IMR-90 (cell line): ENCODE measurements at regions not wholly inside any gene's neighbourhood (a gene's known extent, or its start where the extent isn't known, plus 50 kb on each side); places are given as distances from the start of the nearest gene placed in this dataset.

ENCODE experiments used
- ATAC-seq: fragments of 200-7000 bp; cut with Tn5 transposase; 2 replicates; pipeline ENCODE4 v1.9.1; 2020; ENCODE audit warnings: low read depth, mild to moderate bottlenecking, moderate library complexity
- BruUV-seq: library from RNA; stranded (reverse); fragments of 400-500 nt; replicated peaks from 2 replicates; lab custom pipeline; 2021; lab: Mats Ljungman, UMichigan
- CTCF ChIA-PET: fragments of 300-600 bp; formaldehyde crosslinking; extraction: SDS; loops from one replicate; lab custom pipeline; 2021; ENCODE audit warnings: antibody characterized with exemption; lab: Yijun Ruan, JAX
- POLR2A ChIA-PET: fragments of 300-600 bp; sonication (Branson Sonifier 250); formaldehyde crosslinking; loops from one replicate; lab custom pipeline; 2022; ENCODE audit warnings: antibody characterized with exemption; ENCODE audit not compliant: unreplicated experiment; lab: Charles Lee
- DNase-seq: peaks from one replicate; pipeline ENCODE4 v3.0.0; 2013
- H2AFZ ChIP-seq: replicated peaks from 2 replicates; pipeline ENCODE3; 2013; ENCODE audit warnings: low read length, mild to moderate bottlenecking; ENCODE audit not compliant: poor library complexity
- H2AK5ac ChIP-seq: 2 replicates; pipeline ENCODE4 v1.6.1; 2013; ENCODE audit warnings: low read depth, low read length, inconsistent platforms
- H2AK9ac ChIP-seq: replicated peaks from 2 replicates; pipeline ENCODE3; 2013; ENCODE audit warnings: mild to moderate bottlenecking, low read depth, low read length, moderate library complexity; ENCODE audit not compliant: poor library complexity
- H2BK120ac ChIP-seq: 2 replicates; pipeline ENCODE4 v1.6.1; 2013; ENCODE audit warnings: low read depth, low read length, inconsistent platforms
- H2BK15ac ChIP-seq: 3 replicates; pipeline ENCODE4 v1.6.1; 2013; ENCODE audit warnings: low read depth, low read length, inconsistent platforms
- H2BK20ac ChIP-seq: 2 replicates; pipeline ENCODE4 v1.6.1; 2013; ENCODE audit warnings: low read depth, mild to moderate bottlenecking, inconsistent platforms, low read length, moderate library complexity
- H2BK5ac ChIP-seq: 2 replicates; pipeline ENCODE4 v1.6.1; 2013; ENCODE audit warnings: mild to moderate bottlenecking, low read depth, low read length, inconsistent platforms; ENCODE audit not compliant: poor library complexity, severe bottlenecking
- H3K14ac ChIP-seq: replicated peaks from 2 replicates; pipeline ENCODE4 v1.6.1; 2013; ENCODE audit warnings: low read depth, low read length, inconsistent platforms
- H3K18ac ChIP-seq: 2 replicates; pipeline ENCODE4 v1.6.1; 2013; ENCODE audit warnings: low read depth, low read length, control low read depth
- H3K23ac ChIP-seq: 2 replicates; pipeline ENCODE4 v1.6.1; 2013; ENCODE audit warnings: low read depth, low read length, inconsistent platforms
- H3K27ac ChIP-seq: 2 replicates; pipeline ENCODE4 v1.5.1; 2013; ENCODE audit warnings: mild to moderate bottlenecking, control low read depth, low read length; ENCODE audit not compliant: insufficient read depth
- H3K27me3 ChIP-seq: 2 replicates; pipeline ENCODE4 v1.6.1; 2013; ENCODE audit warnings: low read length; ENCODE audit not compliant: control insufficient read depth, insufficient read depth
- H3K36me3 ChIP-seq: 2 replicates; pipeline ENCODE4 v1.6.1; 2013; ENCODE audit warnings: low read length, mixed read lengths; ENCODE audit not compliant: control insufficient read depth, insufficient read depth
- H3K4ac ChIP-seq: 2 replicates; pipeline ENCODE4 v1.6.1; 2013; ENCODE audit warnings: low read depth, low read length, inconsistent platforms
- H3K4me1 ChIP-seq: 2 replicates; pipeline ENCODE4 v1.6.1; 2013; ENCODE audit warnings: low read length, mixed read lengths; ENCODE audit not compliant: control insufficient read depth, insufficient read depth
- H3K4me2 ChIP-seq: 2 replicates; pipeline ENCODE4 v1.6.1; 2013; ENCODE audit warnings: low read depth, mild to moderate bottlenecking, control low read depth, low read length, moderate library complexity
- H3K4me3 ChIP-seq: 2 replicates; pipeline ENCODE4 v1.5.1; 2013; ENCODE audit warnings: low read depth, mild to moderate bottlenecking, control low read depth, low read length, moderate library complexity; ENCODE audit not compliant: insufficient read depth
- H3K56ac ChIP-seq: 2 replicates; pipeline ENCODE4 v1.6.1; 2013; ENCODE audit warnings: low read length, inconsistent platforms; ENCODE audit not compliant: insufficient read depth; ENCODE audit errors: extremely low read depth
- H3K79me1 ChIP-seq, 2 experiments: 2 replicates each; pipeline ENCODE4 v1.6.1; 2013; ENCODE audit warnings: low read length in 2 of 2, inconsistent platforms in 1 of 2, low read depth in 1 of 2
- H3K9ac ChIP-seq: 2 replicates; pipeline ENCODE4 v1.6.1; 2013; ENCODE audit warnings: low read depth, low read length, control low read depth
- H3K9me1 ChIP-seq: 2 replicates; pipeline ENCODE4 v1.6.1; 2013; ENCODE audit warnings: low read length, inconsistent platforms; ENCODE audit not compliant: insufficient read depth
- H3K9me3 ChIP-seq: 2 replicates; pipeline ENCODE4 v1.6.1; 2013; ENCODE audit warnings: low read length; ENCODE audit not compliant: control insufficient read depth, insufficient read depth
- H4K20me1 ChIP-seq: 2 replicates; pipeline ENCODE4 v1.6.1; 2013; ENCODE audit warnings: low read length, inconsistent platforms; ENCODE audit not compliant: insufficient read depth
- H4K5ac ChIP-seq: 2 replicates; pipeline ENCODE4 v1.6.1; 2013; ENCODE audit warnings: mild to moderate bottlenecking, low read depth, low read length, control low read depth
- H4K8ac ChIP-seq, 2 experiments: 2 replicates each; pipeline ENCODE4 v1.6.1; 2013; ENCODE audit warnings: low read depth in 2 of 2, low read length in 2 of 2, control low read depth in 1 of 2, inconsistent platforms in 1 of 2
- H4K91ac ChIP-seq: 2 replicates; pipeline ENCODE4 v1.6.1; 2013; ENCODE audit warnings: low read depth, low read length, inconsistent platforms; ENCODE audit not compliant: insufficient read depth
- CEBPB ChIP-seq: IDR thresholded peaks from 2 replicates; pipeline ENCODE4 v1.6.1; 2012; ENCODE audit warnings: low read depth, low read length, improper control_type of control experiment
- POLR2A ChIP-seq: IDR thresholded peaks from 2 replicates; pipeline ENCODE4 v1.6.1; 2012; ENCODE audit warnings: mild to moderate bottlenecking, low read depth, low read length
- WGBS, 2 experiments: methylation state at CpG; one replicate each; pipeline versions ENCODE4 v1.1.5 to v1.1.7; 2013; ENCODE audit warnings: missing lambda C conversion rate in 2 of 2; ENCODE audit not compliant: insufficient read length in 1 of 2; ENCODE audit errors: extremely low coverage in 2 of 2; 5-methylcytosine and 5-hydroxymethylcytosine counted together
- dilution Hi-C: fragments of 300-500 bp; cut with HindIII; formaldehyde crosslinking; loops from one replicate; pipeline ENCODE4 v1.14.3; 2018; ENCODE audit warnings: low sequenced_read_pairs; ENCODE audit not compliant: unreplicated experiment
- in situ Hi-C: fragments of 300-500 bp; cut with MboI; formaldehyde crosslinking; loops from 3 replicates; pipeline ENCODE4 v1.14.3; 2019; ENCODE audit warnings: low sequenced_read_pairs, inconsistent platforms, mixed read lengths
- intact Hi-C: fragments of 100-400 bp; cut with micrococcal nuclease; formaldehyde crosslinking; loops from 2 replicates; pipeline ENCODE4 v1.10.0; 2022
- TF ChIP-seq, protein P1 (sequence below): conservative IDR thresholded peaks from 2 replicates; pipeline ENCODE4 v1.5.1; 2012; ENCODE audit warnings: mild to moderate bottlenecking, low read depth, low read length, improper control_type of control experiment
- TF ChIP-seq, protein P2 (sequence below): fragments of 150-350 bp; IDR thresholded peaks from 2 replicates; pipeline ENCODE4 v1.6.1; 2016; ENCODE audit warnings: low read depth, mild to moderate bottlenecking, low read length, moderate library complexity, borderline replicate concordance

DNA sequence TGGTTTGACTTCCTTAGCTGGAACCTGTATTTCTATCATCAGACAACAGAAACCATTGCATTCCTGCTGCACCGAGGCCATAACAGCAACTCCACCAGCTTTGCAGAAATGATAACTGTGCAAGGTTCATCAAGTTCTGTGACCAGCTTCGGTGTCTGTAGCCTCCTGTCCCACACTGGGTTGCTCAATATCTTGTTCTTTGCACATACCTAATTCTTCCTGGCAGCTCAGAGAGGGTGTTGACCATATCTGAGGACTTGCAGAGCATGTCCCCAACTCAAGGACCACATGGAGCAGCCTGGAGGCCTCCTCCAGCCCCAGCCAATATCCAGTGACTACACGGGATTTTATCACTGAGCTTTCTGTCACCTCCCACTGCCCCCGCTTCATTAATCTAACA lies 59.3 kb upstream of the SCAF8 start:
- DNase-seq = no peak
- Histone ChIP-seq H4K5ac (no peak overlapping the region), H4K20me1 (no peaks in the 10 kb centered on the region), H2AFZ (peak overlapping the region; percentile 33), H2BK15ac (no peak overlapping the region), H3K18ac (no peak overlapping the region), H3K9me1 (no peaks in the 10 kb centered on the region), H3K14ac (no peak overlapping the region), H3K4ac (no peak overlapping the region), H3K56ac (no peak overlapping the region), H2BK20ac (no peak overlapping the region), H3K36me3 (no peaks in the 10 kb centered on the region), H3K27ac (no peak overlapping the region), H2BK5ac (no peak overlapping the region), H2AK5ac (no peak overlapping the region), H3K4me3 (no peak overlapping the region), H4K8ac (no peak overlapping the region), H3K9ac (no peak overlapping the region), H3K4me1 (no peaks in the 10 kb centered on the region), H4K91ac (no peak overlapping the region), H2BK120ac (no peak overlapping the region), H2AK9ac (no peak overlapping the region), H3K9me3 (no peaks in the 10 kb centered on the region), H3K23ac (no peak overlapping the region), H3K79me1 (no peaks in the 10 kb centered on the region), H3K27me3 (peaks cover 2% of the 10 kb centered on the region; the same call in 1 of the 2 replicates), H3K4me2 (no peak overlapping the region)
- CTCF ChIA-PET = interaction anchor here (3.1 kb wide), 1 partner anchor 194 kb away, joined by 6 read pairs; no protein-coding TSS in a partner anchor
- no peak for ATAC-seq
- in situ Hi-C loops (loop anchor here (10.0 kb wide), 2 partner anchors 519 to 571 kb away; no protein-coding TSS in a partner anchor), dilution Hi-C loops (no loop called here), intact Hi-C loops (loop anchor here (2.0 to 10.0 kb wide), 4 partner anchors 59 to 575 kb away; partner anchors contain the start of gene SCAF8)
- BruUV-seq = no TSS peak
- POLR2A ChIA-PET = no interaction called here
- TF ChIP-seq CEBPB (no peak), POLR2A (no peak)
- TF ChIP-seq, protein P1, sequence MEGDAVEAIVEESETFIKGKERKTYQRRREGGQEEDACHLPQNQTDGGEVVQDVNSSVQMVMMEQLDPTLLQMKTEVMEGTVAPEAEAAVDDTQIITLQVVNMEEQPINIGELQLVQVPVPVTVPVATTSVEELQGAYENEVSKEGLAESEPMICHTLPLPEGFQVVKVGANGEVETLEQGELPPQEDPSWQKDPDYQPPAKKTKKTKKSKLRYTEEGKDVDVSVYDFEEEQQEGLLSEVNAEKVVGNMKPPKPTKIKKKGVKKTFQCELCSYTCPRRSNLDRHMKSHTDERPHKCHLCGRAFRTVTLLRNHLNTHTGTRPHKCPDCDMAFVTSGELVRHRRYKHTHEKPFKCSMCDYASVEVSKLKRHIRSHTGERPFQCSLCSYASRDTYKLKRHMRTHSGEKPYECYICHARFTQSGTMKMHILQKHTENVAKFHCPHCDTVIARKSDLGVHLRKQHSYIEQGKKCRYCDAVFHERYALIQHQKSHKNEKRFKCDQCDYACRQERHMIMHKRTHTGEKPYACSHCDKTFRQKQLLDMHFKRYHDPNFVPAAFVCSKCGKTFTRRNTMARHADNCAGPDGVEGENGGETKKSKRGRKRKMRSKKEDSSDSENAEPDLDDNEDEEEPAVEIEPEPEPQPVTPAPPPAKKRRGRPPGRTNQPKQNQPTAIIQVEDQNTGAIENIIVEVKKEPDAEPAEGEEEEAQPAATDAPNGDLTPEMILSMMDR = no peak
- TF ChIP-seq, protein P2, sequence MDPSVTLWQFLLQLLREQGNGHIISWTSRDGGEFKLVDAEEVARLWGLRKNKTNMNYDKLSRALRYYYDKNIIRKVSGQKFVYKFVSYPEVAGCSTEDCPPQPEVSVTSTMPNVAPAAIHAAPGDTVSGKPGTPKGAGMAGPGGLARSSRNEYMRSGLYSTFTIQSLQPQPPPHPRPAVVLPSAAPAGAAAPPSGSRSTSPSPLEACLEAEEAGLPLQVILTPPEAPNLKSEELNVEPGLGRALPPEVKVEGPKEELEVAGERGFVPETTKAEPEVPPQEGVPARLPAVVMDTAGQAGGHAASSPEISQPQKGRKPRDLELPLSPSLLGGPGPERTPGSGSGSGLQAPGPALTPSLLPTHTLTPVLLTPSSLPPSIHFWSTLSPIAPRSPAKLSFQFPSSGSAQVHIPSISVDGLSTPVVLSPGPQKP = no peak
- 69% methylated on average over 3 of the region's 4 CpGs; no CpG with 5 or more reads in 1 of the 2 experiments for WGBS, 2 experiments
